Lung (tissue), 11 donors: ENCODE measurements at regions not wholly inside any gene's neighbourhood (a gene's known extent, or its start where the extent isn't known, plus 50 kb on each side); places are given as distances from the start of the nearest gene placed in this dataset.
A peak's percentile ranks its signal among the peaks of the same experiment; 100 is the strongest.

ENCODE experiments used
- ATAC-seq: fragments of 200-7000 bp; cut with Tn5 transposase; one replicate; pipeline ENCODE4 v1.9.1; 2020; ENCODE audit warnings: moderate number of reproducible peaks; ENCODE audit not compliant: insufficient read depth, low FRiP score
- DNase-seq, 3 donors: peaks; one replicate each; pipeline ENCODE4 v3.0.0-alpha.2; 2013 to 2017
- H3K27ac ChIP-seq, 2 donors: one replicate each; pipeline ENCODE4 v1.5.1; 2013; ENCODE audit warnings: mild to moderate bottlenecking in 2 of 2, moderate library complexity in 2 of 2, control low read depth in 1 of 2, inconsistent platforms in 1 of 2, low read depth in 1 of 2, low read length in 1 of 2
- H3K27me3 ChIP-seq, 3 donors: one replicate each; pipeline ENCODE4 v1.5.1; 2013; ENCODE audit warnings: low read length in 2 of 3; ENCODE audit not compliant: control insufficient read depth in 3 of 3, insufficient read depth in 3 of 3
- H3K36me3 ChIP-seq, 4 donors: one replicate each; pipeline ENCODE4 v1.5.1; 2013; ENCODE audit warnings: low read length in 4 of 4, mild to moderate bottlenecking in 1 of 4, moderate library complexity in 1 of 4; ENCODE audit not compliant: control insufficient read depth in 4 of 4, insufficient read depth in 4 of 4
- H3K4me1 ChIP-seq, 5 donors: one replicate each; pipeline ENCODE4 v1.5.1; 2013; ENCODE audit warnings: low read length in 5 of 5, mild to moderate bottlenecking in 2 of 5, moderate library complexity in 1 of 5; ENCODE audit not compliant: control insufficient read depth in 5 of 5, insufficient read depth in 5 of 5
- H3K4me3 ChIP-seq: one replicate; pipeline ENCODE4 v1.5.1; 2013; ENCODE audit warnings: mild to moderate bottlenecking, control low read depth, moderate library complexity
- H3K9ac ChIP-seq, 2 donors: one replicate each; pipeline ENCODE4 v1.5.1; 2013; ENCODE audit warnings: low read length in 2 of 2, control low read depth in 1 of 2; ENCODE audit not compliant: insufficient read depth in 1 of 2
- H3K9me3 ChIP-seq, 4 donors: one replicate each; pipeline ENCODE4 v1.5.1; 2013; ENCODE audit warnings: low read length in 3 of 4, mild to moderate bottlenecking in 1 of 4, moderate library complexity in 1 of 4; ENCODE audit not compliant: control insufficient read depth in 4 of 4, insufficient read depth in 3 of 4
- CTCF ChIP-seq: IDR thresholded peaks from 2 replicates; pipeline ENCODE4 v1.5.1; 2012; ENCODE audit warnings: mild to moderate bottlenecking; ENCODE audit errors: control extremely low read depth, extremely low read depth
- WGBS, 2 donors: extraction: QIAGEN DNeasy Blood & Tissue Kit; methylation state at CpG; one replicate each; pipeline ENCODE4 v1.1.7; 2013; 5-methylcytosine and 5-hydroxymethylcytosine counted together
- donor health status: control.
- donor health status: control.
- donor health status: Bipolar disorder and iron deficiency.
- donor health status: healthy.
- donor health status: DM: yes; HTN: yes; CAD: no.

GRCh38 chr9:16331031-16331430, 539.4 kb downstream of the BNC2 start:
- ATAC-seq (no peak), DNase-seq (peak in 1 of 3 donors; percentile 68)
- Histone ChIP-seq H3K27ac (no peak overlapping the region), H3K36me3 (no peaks in the 10 kb centered on the region), H3K4me1 (peaks cover 0 to 46% (median 3%) of the 10 kb centered on the region in 5 donors), H3K27me3 (no peaks in the 10 kb centered on the region), H3K9ac (no peak overlapping the region), H3K4me3 (no peak overlapping the region), H3K9me3 (no peaks in the 10 kb centered on the region)
- TF ChIP-seq CTCF: no peak
- 0 to 84% methylated on average over 2 of the region's 2 CpGs for WGBS, 2 donors

GRCh38 chr9:16331527-16331926, 538.9 kb downstream of the BNC2 start:
- no peak overlapping the region for H3K4me3 ChIP-seq
- H3K27me3 ChIP-seq: no peaks in the 10 kb centered on the region
- H3K9ac ChIP-seq: no peak overlapping the region
- no peaks in the 10 kb centered on the region for H3K36me3 ChIP-seq
- H3K4me1 ChIP-seq: peaks cover 0 to 46% (median 3%) of the 10 kb centered on the region in 5 donors
- ATAC-seq (no peak), DNase-seq (no peak)
- no peaks in the 10 kb centered on the region for H3K9me3 ChIP-seq
- TF ChIP-seq CTCF: no peak
- 81 to 89% methylated on average over 5 of the region's 5 CpGs for WGBS, 2 donors
- no peak overlapping the region for H3K27ac ChIP-seq

GRCh38 chr9:16333691-16334090, 536.8 kb downstream of the BNC2 start:
- Histone ChIP-seq H3K36me3 (no peaks in the 10 kb centered on the region), H3K4me3 (no peak overlapping the region), H3K9me3 (no peaks in the 10 kb centered on the region), H3K27me3 (no peaks in the 10 kb centered on the region), H3K9ac (no peak overlapping the region), H3K4me1 (peaks cover 0 to 30% (median 3%) of the 10 kb centered on the region in 5 donors), H3K27ac (no peak overlapping the region)
- no peak for TF ChIP-seq CTCF
- DNase-seq (no peak), ATAC-seq (no peak)
- 75 to 90% methylated on average over 7 of the region's 7 CpGs for WGBS, 2 donors
